Choroid plexus epithelial cell (primary cell): ENCODE measurements at regions not wholly inside any gene's neighbourhood (a gene's known extent, or its start where the extent isn't known, plus 50 kb on each side); places are given as distances from the start of the nearest gene placed in this dataset.

Experiments used
- DNase-seq: peaks from one replicate; pipeline ENCODE4 v3.0.0-alpha.2; 2010; ENCODE audit warnings: low read depth
- H3K4me3 ChIP-seq: 2 replicates; pipeline ENCODE4 v1.5.1; 2011; ENCODE audit warnings: low read depth, mild to moderate bottlenecking, control low read depth, low read length, moderate library complexity
- CTCF ChIP-seq: conservative IDR thresholded peaks from 2 replicates; pipeline ENCODE4 v1.5.1; 2011; ENCODE audit warnings: low read depth, mild to moderate bottlenecking, control low read depth, inconsistent platforms, low read length, moderate library complexity

- no peak for DNase-seq
- no peak for TF ChIP-seq CTCF
- H3K4me3 ChIP-seq: no peak overlapping the region
Measured at GRCh38 chr14:59087240-59087639, 101.2 kb upstream of the DAAM1 start.

DNA sequence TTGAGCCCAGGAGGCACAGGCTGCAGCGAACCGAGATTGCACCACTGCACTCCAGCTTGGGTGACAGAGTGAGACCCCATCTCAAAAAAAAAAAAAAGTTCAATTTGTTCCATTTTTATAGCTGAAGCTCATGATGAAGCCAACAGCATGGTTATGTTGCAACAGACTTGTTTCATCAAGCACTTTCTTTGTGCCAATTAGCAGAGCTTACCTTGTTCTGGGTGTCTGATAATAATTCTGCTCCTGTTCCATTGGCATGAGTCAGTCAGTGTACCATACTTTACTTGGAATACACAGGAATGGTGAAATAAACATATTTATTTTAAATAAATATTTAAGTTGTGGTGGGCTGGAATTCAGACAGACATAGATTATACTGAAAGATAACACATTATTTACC, 100.8 kb upstream of the DAAM1 start:
- H3K4me3 ChIP-seq: no peak overlapping the region
- no peak for DNase-seq
- no peak for TF ChIP-seq CTCF

GRCh38 chr14:59090572-59090971, 97.9 kb upstream of the DAAM1 start:
- no peak overlapping the region for H3K4me3 ChIP-seq
- DNase-seq: no peak
- no peak for TF ChIP-seq CTCF

- H3K4me3 ChIP-seq: no peak overlapping the region
- TF ChIP-seq CTCF: no peak
- no peak for DNase-seq
Measured at GRCh38 chr14:59091404-59091803, 97.1 kb upstream of the DAAM1 start.

- no peak for TF ChIP-seq CTCF
- no peak for DNase-seq
- no peak overlapping the region for H3K4me3 ChIP-seq
Measured at GRCh38 chr14:59091976-59092375, 96.5 kb upstream of the DAAM1 start.

- no peak for DNase-seq
- no peak overlapping the region for H3K4me3 ChIP-seq
- no peak for TF ChIP-seq CTCF
Measured at GRCh38 chr14:59093902-59094301, 94.6 kb upstream of the DAAM1 start.

DNA sequence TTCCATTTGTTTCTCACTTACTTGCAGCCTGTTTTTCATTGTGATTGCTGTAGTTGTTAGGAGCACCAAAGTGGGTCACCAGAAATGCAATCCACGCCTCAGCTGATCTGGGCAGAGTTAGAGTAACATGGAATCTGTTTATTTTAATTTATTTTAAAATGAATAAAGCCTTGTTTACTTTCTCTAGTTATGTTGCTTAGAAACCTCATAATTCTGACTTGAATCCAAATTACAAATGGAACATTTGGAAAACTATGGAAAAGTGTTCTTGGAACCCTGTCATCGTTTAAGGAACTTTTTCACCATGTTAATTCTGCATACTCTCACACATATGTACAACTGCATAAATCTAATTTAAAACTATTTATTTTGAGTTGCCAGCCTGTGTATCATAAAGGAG, 92.2 kb upstream of the DAAM1 start:
- H3K4me3 ChIP-seq: no peak overlapping the region
- no peak for TF ChIP-seq CTCF
- DNase-seq: no peak
